ENCODE measurements at regions not wholly inside any gene's neighbourhood (a gene's known extent, or its start where the extent isn't known, plus 50 kb on each side); places are given as distances from the start of the nearest gene placed in this dataset.
"Not testable (repeated sequence)": the region's sequence is repeated elsewhere in the genome, so short reads cannot be mapped to it uniquely, and the experiment has no call there.

DNA sequence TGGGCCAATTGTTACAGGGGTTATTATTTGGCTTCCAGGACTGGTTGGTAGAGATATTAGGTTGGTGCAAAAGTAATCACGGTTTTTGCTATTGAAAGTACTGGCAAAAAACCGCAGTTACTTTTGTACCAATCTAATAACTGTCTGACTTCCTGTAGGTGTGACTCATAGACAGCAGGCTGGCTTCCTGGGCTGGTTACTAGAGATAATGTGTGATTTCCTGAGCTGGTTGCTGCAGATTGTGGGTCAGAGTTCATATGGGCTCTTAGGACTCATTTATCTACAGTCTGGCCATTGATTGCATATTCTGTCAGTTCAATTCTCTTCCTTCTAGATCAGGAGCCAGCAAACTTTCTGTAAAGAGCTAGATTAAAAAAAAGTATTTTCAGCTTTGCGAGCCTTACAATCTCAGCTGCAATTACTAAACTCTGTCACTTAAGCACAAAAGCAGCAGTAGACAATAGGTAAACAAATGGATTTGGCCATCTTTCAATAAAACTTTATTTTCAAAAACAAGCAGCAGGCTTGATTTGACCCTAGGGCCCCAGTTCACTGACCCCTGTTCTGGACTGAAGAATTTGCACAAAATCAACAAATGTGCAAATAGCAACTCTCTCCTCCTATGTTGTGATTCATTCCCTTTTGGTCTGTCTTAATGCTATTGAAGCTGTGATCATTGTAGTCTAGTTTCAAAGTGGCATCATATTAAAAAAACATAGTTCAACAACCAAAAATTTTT, 50.8 kb upstream of the BOD1L1 start:
- no peak for DNase-seq

DNA sequence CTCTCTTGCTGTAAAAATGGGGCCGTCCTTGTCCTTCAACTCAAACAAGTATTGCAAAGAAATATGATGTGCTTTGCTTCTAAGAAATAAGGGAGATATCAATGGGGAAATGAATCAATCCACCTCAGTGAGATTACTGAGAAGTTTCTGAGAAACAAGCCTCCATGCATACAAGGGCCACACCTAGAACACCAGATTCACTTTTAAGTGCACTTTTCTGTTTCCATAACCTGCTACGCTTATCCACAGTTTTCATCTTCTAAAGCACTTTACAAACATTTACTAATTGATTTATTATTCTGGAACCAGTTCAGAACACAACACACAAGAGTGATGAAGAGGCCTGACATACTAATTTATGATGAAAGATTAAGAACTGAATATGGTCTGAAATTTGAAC, 54.0 kb upstream of the BOD1L1 start:
- no peak for DNase-seq

DNA sequence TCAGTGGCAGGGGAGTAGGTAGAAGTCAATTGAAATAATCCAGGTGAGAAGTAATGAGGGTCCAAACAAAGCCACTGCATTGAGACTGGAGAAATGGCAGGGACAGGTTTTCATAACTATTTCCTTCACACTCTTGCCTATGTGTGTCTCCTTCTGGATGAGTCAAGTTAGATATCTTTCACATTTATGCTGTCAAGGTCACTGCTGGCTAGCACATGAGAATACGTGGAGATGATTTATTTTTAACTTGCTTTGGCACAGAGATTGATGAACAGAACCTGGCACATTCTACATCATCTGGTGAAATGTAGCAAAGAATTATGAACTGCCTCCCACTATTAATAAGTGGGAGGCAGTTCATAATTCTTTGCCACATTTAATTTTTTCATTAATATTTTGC, 66.7 kb upstream of the BOD1L1 start:
- DNase-seq: no peak

- DNase-seq: no peak
Measured at GRCh38 chr4:13698296-13698695, 70.8 kb upstream of the BOD1L1 start.

- no peak for DNase-seq
Measured at GRCh38 chr4:13700021-13700857, 72.7 kb upstream of the BOD1L1 start.

- DNase-seq: not testable (repeated sequence)
Measured at GRCh38 chr4:13700858-13701140, 73.3 kb upstream of the BOD1L1 start.

GRCh38 chr4:13701937-13702446, 74.5 kb upstream of the BOD1L1 start:
- no peak for DNase-seq

- DNase-seq: no peak
Measured at GRCh38 chr4:13703096-13703495, 75.6 kb upstream of the BOD1L1 start.

- DNase-seq: no peak
Measured at GRCh38 chr4:13704035-13704434, 76.5 kb upstream of the BOD1L1 start.

DNA sequence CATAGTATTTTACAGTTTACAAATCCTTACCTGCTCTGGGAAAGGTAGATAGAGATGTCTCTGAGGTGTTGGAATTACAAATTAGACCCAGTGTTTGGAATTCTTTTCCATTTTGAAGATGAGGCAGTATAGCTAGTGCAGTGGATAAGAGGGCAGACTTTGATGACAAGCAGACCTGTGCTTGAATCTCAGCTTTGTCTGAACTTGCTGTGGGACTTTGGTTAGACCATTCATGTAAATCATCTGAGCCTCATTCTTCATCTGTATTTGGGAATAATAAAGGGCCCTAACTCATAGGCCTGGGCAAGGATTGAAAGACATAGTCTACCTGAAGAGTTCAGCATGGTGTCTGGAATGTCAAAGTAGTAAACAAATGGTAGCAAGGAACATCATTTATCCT, 77.2 kb upstream of the BOD1L1 start:
- no peak for DNase-seq

- DNase-seq: peak in 4 of 14 donors; percentile 1 to 69 (median 6)
Measured at GRCh38 chr4:13705521-13706041, 78.1 kb upstream of the BOD1L1 start.

DNA sequence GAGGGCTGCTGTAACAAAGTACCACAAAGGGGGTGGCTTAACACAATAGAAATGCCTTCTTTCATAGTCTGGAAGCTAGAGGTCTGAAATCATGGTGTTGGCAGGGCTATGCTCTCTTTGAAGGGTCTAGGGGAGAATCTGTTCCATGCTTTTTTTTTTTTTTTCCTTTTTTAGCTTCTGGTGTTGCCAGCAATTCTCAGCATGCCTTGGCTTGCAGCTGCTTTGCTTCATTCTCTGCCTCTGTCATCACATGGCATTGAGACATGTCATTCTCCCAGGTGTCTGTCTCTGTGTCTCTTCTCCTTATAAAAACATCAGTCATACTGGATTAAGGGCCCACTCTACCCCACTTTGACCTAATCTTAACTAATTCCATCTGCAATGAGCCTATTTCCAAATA, 78.6 kb upstream of the BOD1L1 start:
- no peak for DNase-seq

DNA sequence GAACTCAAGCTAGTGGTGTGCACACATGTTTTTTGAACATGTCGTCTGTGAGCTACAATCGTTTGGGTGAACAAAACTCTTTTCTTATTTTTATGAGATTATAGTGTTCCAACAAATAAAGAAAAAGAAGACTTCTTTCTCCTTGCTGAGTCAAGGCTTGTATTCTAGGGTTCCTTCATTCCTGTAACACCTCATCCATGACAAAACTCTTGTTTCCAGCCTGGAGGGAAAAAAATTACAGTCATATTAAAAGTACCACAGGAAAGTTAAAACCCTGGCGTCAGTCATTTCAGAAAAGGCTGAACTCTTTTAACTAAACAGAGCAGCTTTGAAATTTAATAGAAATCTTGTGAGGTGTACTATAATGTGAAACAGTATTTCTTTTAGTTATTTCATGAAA, 79.2 kb upstream of the BOD1L1 start:
- no peak for DNase-seq

DNA sequence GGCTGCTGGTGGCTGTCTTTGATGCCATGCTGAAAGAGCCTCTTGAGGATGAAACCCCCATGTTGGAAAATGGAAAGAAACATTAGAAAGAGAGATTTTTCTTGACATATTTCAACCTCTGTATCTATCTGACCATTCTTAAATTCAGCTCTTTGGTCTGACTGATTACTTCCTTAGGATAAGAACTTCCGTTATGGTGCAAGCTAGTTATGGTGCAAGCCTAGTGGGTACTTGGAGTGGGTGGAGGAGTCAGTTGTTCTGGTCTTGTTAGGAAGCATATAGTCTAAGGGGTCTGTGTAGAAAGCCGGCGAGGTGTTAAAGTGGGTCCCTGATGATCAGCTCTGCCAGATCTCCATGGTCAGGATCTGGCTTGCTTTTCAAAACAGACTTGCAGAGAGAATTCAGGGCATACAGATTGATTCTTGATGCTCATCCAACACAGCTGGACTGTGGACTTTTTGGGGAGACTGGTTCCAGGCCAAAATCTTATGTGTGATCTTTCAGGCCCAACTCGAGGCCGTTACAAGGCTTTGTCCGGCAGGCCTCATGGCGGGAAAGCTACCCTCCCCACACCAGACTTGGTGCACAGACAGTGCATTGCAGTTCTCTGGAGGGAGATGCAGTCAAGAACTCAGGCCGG, 82.8 kb upstream of the BOD1L1 start:
- DNase-seq: peak in 1 of 14 donors; percentile 2

DNA sequence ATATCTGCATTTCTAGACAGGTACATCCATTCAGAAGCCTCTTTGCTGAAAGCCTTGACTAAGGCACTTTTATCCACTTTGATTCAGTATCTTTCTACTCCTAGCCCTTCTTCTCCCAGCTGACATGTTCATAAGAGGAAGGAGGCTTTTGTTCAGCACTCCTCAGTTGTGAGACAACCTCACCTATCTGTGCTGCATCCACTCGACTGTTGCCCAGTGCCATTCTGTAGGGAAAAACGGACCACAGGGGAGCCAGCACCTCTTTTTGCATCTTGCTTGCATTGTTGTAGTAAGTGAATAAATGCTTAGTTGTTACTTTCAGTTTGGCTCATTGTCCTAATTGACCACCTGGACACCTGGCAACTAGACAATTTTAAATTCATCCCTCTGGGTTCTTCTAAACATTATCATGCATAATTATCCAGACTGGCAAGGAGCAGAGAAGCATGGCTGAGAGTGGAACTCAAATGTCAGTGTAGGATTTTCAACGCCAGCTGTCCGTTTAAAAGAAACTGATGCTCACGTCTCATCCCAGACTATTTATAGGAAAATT, 83.8 kb upstream of the BOD1L1 start:
- peak in 1 of 14 donors; percentile 83 for DNase-seq

GRCh38 chr4:13721894-13722293, 94.4 kb upstream of the BOD1L1 start:
- DNase-seq: no peak

DNA sequence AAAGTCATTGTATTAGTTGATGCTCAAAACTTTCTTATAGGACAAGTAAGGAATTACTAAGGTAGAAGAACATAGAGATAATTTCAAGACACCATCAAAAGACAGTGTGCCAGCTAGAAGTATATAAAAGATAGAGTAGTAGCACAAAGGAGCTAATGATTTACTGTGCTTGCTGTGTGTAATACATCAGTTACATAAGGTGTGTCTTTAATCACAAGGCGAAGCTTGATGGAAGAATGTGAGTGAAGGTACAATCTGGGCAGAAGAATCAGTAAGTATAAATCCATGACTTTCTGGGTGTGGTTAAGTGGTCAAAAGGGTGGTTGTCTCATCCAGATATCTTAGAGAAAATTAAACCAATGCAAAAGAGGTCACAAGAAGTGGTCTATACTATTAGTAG, 95.1 kb upstream of the BOD1L1 start:
- DNase-seq: no peak

GRCh38 chr4:13728761-13729160, 101.2 kb upstream of the BOD1L1 start:
- no peak for DNase-seq

- DNase-seq: no peak
Measured at GRCh38 chr4:13731019-13731418, 103.5 kb upstream of the BOD1L1 start.

GRCh38 chr4:13733817-13734216, 106.3 kb upstream of the BOD1L1 start:
- DNase-seq: no peak

GRCh38 chr4:13750594-13750993, 123.1 kb upstream of the BOD1L1 start:
- DNase-seq: no peak

- DNase-seq: not testable (repeated sequence)
Measured at GRCh38 chr4:13761581-13761980, 134.1 kb upstream of the BOD1L1 start.

DNA sequence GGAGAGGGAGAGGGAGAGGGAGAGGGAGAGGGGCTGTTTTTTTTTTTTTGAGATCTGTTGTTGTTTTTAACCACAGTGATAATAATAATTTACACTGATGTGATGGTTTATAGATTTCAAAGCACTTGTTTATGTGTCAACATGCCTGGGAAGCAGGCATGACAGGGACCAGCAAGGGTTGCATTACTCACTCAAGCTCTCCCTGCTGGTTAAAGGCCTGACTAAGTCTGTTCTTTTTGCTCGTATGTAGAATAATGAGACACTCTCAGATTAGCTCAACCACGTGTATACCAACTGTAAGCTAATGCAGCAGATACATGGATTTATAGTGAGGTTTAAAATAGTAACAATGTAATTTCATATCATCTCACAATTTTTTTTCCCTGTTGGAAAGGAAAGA, 134.6 kb upstream of the BOD1L1 start:
- no peak for DNase-seq
